T-helper 2 cell treated with Interferon-gamma antibody and Interleukin-4, amounts not matched to agents 100 ng/mL and 5 ng/mL, for 36 hours (primary cell): ENCODE measurements at regions not wholly inside any gene's neighbourhood (a gene's known extent, or its start where the extent isn't known, plus 50 kb on each side); places are given as distances from the start of the nearest gene placed in this dataset.

ENCODE experiments used
- intact Hi-C: fragments of 100-400 bp; cut with micrococcal nuclease; formaldehyde crosslinking; loops from one replicate; pipeline ENCODE4 v1.15.1; 2023

DNA sequence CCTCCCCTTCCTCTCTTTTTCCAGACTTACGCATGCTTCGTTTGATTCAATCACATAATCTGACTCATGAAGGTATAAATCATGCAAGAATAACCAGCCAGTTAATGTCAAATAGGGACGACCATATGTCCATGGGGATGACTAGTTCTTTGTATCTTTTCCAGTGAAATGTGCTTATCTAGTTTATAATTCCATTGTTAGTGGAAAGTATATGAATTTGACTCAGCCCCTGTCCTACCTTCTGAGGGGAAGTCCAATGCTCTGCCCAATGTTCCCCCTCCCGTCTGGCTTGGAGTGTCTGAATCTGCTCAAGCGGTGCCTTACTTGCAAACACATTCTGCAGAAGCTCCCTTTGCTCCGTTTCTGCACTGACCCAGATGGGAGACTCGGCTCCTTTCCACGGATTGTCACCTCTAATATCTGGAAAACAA, 55.0 kb upstream of the EPHB3 start:
- intact Hi-C loops, result no loop called here

DNA sequence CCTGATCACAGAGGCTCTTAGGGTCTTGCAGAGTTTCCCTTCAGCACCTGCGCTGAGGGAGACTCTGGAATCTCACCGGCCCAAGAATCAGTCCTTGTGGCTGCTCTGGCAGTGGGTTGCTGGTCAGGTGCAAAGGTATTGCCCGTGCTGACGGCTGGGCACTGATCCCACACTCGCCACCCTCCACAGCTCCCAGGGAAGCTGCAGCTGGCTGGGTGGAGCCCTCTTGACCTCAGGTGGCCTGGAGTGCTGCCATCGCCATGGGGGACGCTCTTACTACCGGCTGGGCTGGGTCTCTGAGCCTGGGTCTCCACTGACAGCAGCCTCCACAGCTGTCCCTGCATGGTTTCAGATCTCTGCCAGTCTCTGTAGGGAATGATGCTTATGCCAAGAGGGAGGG, 52.6 kb upstream of the EPHB3 start:
- intact Hi-C loops, result no loop called here

- intact Hi-C loops, result loop anchor here (2.0 to 5.0 kb wide), 2 partner anchors 43 to 94 kb away; no protein-coding TSS in a partner anchor
Measured at GRCh38 chr3:184511741-184512140, 49.8 kb upstream of the EPHB3 start.
